ENCODE measurements at regions not wholly inside any gene's neighbourhood (a gene's known extent, or its start where the extent isn't known, plus 50 kb on each side); places are given as distances from the start of the nearest gene placed in this dataset.
"Not testable (repeated sequence)": the region's sequence is repeated elsewhere in the genome, so short reads cannot be mapped to it uniquely, and the experiment has no call there.

DNA sequence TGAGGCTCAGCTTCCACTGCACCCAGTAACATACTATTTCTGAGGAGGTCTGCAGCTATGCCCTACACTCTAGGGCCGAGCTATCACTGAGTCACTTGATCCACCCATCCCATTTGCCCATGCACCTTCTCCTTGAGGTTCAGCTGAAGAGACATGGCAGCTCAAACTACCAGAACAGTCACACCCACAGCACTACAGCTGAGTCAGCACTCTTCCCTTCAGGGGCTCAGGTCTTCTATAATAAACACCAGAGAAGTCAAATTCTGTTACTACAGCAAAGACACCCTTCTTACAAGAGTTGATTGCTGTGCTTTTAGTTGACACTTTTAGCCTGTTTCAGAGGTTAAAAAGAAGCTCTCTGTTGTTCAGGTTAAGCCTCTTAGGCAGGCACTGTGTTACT is 1696.4 kb upstream of the ADGRL3 start:
- Histone ChIP-seq H3K27me3 (ENCODE audit: insufficient read depth, low read length) (no peaks in the 10 kb centered on the region), H3K27ac (ENCODE audit: low read depth, low read length) (no peak overlapping the region), H3K9ac (ENCODE audit: low read depth, low read length) (no peak overlapping the region), H3K9me3 (ENCODE audit: insufficient read depth, low read depth, low read length) (no peaks in the 10 kb centered on the region), H3K4me3 (ENCODE audit: low read length) (no peak overlapping the region), H3K36me3 (ENCODE audit: insufficient read depth, low read length) (no peaks in the 10 kb centered on the region), H3K4me1 (ENCODE audit: insufficient read depth, low read length) (peaks cover 11% of the 10 kb centered on the region; the same call in 1 of the 2 replicates)
- 83% methylated on average over 1 of the region's 1 CpG for WGBS

DNA sequence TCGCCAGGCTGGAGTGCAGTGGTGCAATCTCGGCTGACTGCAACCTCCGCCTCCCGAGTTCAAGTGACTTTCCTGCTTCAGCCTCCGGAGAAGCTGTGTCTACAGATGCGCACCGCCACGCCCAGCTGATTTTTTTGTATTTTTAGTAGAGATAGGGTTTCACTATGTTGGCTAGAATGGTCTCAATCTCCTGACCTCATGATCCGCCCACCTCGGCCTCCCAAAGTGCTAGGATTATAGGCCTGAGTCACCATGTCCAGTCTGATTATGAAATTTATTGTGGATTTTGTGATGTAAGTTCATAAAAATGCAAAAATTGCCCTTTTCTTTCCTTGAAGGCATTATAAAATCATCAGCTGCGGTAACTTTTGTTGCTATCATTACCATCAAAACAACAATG is 1688.3 kb upstream of the ADGRL3 start:
- not testable (repeated sequence) for H3K9me3 ChIP-seq (ENCODE audit: insufficient read depth, low read depth, low read length); H3K36me3 ChIP-seq (ENCODE audit: insufficient read depth, low read length); H3K9ac ChIP-seq (ENCODE audit: low read depth, low read length); H3K27ac ChIP-seq (ENCODE audit: low read depth, low read length); H3K4me3 ChIP-seq (ENCODE audit: low read length); H3K27me3 ChIP-seq (ENCODE audit: insufficient read depth, low read length); H3K4me1 ChIP-seq (ENCODE audit: insufficient read depth, low read length)
- WGBS: 97% methylated on average over 10 of the region's 11 CpGs

DNA sequence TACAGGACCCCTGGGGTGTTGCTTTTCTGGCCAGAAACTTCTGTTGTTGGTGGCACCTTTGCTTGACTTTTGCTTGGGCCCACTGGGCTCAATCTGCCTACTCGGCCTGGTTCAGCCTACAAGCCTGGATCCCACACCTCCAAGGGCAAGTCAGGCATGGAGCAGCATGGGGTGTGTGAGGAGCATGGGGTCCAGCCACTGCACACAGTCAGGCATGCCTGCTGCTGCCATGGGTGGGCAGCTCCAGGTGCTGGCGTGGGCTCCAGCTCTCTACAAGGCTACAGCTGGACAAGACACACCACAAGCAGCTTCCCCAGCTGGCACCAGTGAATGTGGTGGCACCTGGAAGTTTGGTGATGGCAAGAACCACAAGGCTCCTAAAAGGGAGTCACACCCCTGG is 1683.1 kb upstream of the ADGRL3 start:
- H3K9ac ChIP-seq (ENCODE audit: low read depth, low read length): no peak overlapping the region
- H3K27me3 ChIP-seq (ENCODE audit: insufficient read depth, low read length): no peaks in the 10 kb centered on the region
- no peaks in the 10 kb centered on the region for H3K36me3 ChIP-seq (ENCODE audit: insufficient read depth, low read length)
- H3K4me1 ChIP-seq (ENCODE audit: insufficient read depth, low read length): no peaks in the 10 kb centered on the region
- H3K4me3 ChIP-seq (ENCODE audit: low read length): no peak overlapping the region
- H3K27ac ChIP-seq (ENCODE audit: low read depth, low read length): no peak overlapping the region
- 93% methylated on average over 2 of the region's 2 CpGs for WGBS
- H3K9me3 ChIP-seq (ENCODE audit: insufficient read depth, low read depth, low read length): no peaks in the 10 kb centered on the region

DNA sequence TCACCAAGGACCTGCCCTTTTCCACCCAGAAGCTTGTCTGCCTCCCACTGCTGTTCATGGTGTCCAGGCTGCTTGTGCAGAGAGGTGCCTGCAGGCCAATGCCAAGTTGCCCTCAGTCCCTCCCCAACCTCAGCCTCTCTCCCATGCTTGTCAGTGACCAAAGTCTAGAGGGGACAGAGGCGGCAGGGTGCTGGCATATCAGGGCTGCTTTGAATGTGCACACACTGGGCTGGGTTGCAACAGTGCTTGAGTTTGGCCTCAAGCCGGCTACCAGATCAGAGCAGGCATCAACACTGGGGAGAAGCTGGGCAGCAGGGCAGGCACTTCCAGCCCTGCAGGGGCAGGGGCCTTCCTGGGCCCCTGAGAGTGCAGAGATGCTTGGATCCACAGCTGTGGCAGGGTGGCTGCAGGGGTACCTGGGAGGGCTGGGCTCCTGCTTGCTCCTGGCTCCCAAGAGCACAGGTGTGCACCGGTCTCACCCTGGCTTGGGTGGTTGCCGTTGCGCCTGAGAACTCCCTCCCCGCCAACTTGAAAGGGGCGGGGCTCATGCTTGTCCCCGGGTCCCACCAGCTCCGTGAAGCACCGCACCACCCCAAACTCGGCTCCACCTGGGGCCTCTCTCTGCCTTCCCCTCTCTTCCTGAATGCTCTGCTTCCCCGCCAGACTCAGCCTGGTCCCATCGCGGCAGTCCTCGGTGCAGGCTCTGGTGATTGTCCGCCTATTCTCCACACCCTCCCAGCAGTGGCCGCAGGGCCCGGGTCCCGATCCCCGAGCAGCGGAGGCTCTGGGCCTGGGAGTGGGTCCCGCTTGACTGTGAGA is 1681.9 kb upstream of the ADGRL3 start:
- 92% methylated on average over 22 of the region's 22 CpGs for WGBS
- H3K4me3 ChIP-seq (ENCODE audit: low read length): no peak overlapping the region
- H3K36me3 ChIP-seq (ENCODE audit: insufficient read depth, low read length): no peaks in the 10 kb centered on the region

DNA sequence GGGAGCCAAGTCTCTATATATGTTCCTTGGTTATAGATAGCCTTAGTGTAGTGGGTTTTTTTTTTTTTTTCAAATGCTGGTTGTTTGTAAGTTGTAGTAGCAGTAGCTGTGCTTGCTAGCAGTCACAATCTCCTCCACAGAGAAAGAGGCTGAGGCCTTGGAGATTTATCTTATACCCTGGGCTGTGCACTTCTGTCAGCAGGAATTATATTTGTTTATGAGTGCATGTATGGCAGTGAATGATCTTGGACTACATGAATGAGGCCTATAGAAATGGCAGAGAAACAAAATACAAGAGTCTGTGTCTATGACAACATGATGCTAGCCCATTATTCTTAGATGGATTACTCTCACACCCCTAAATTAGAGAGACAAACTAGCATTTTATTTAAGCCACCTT is 1674.2 kb upstream of the ADGRL3 start:
- no peaks in the 10 kb centered on the region for H3K4me1 ChIP-seq (ENCODE audit: insufficient read depth, low read length)
- no peak overlapping the region for H3K4me3 ChIP-seq (ENCODE audit: low read length)
- H3K27me3 ChIP-seq (ENCODE audit: insufficient read depth, low read length): no peaks in the 10 kb centered on the region
- H3K9ac ChIP-seq (ENCODE audit: low read depth, low read length): no peak overlapping the region
- no peak overlapping the region for H3K27ac ChIP-seq (ENCODE audit: low read depth, low read length)
- H3K36me3 ChIP-seq (ENCODE audit: insufficient read depth, low read length): no peaks in the 10 kb centered on the region
- no peaks in the 10 kb centered on the region for H3K9me3 ChIP-seq (ENCODE audit: insufficient read depth, low read depth, low read length)

More for the DNA sequence above, 1681.9 kb upstream of the ADGRL3 start:
- Histone ChIP-seq H3K9ac (ENCODE audit: low read depth, low read length) (no peak overlapping the region), H3K9me3 (ENCODE audit: insufficient read depth, low read depth, low read length) (no peaks in the 10 kb centered on the region), H3K4me1 (ENCODE audit: insufficient read depth, low read length) (no peaks in the 10 kb centered on the region), H3K27me3 (ENCODE audit: insufficient read depth, low read length) (no peaks in the 10 kb centered on the region), H3K27ac (ENCODE audit: low read depth, low read length) (no peak overlapping the region)

DNA sequence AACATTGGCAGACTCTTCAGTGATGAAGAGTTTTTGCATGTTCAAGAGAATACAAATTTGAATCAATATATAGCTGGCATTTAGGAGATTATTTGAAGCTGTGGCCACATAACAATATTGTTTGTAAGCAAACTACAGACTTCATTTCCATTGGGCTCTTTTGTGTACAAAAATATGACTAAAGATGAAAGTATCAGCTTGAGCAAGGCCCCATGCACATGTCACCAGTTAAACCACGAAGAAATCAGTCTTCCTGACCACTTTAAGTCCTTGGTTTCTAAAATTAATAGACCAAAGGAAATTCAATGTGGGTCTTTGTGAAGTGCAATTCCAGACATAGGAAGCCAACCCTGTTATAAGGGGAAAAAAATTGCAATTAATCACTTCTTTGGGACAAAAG is 1664.6 kb upstream of the ADGRL3 start:
- Histone ChIP-seq H3K36me3 (ENCODE audit: insufficient read depth, low read length) (no peaks in the 10 kb centered on the region), H3K27me3 (ENCODE audit: insufficient read depth, low read length) (no peaks in the 10 kb centered on the region), H3K9ac (ENCODE audit: low read depth, low read length) (no peak overlapping the region), H3K27ac (ENCODE audit: low read depth, low read length) (no peak overlapping the region), H3K9me3 (ENCODE audit: insufficient read depth, low read depth, low read length) (no peaks in the 10 kb centered on the region), H3K4me1 (ENCODE audit: insufficient read depth, low read length) (no peaks in the 10 kb centered on the region), H3K4me3 (ENCODE audit: low read length) (no peak overlapping the region)
- WGBS: 100% methylated on average over 1 of the region's 1 CpG

DNA sequence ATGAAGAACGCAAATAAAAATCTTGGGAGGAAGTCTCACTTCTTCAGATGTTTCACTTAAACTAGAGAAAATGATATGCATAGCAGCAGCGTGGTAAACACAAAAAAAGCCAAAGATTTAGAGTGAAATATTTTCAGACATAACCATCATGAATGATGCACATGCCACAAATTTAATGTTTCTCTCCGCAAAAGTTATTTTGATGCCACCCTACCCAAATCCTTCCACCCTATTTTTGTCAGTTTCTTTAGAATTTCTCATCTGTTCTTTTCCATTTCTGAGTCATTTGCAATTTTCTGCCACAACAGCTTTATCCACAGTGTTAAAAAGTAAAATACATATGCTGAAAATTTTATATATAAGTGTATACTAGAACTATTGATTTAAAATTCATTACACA is 1663.7 kb upstream of the ADGRL3 start:
- Histone ChIP-seq H3K36me3 (ENCODE audit: insufficient read depth, low read length) (no peaks in the 10 kb centered on the region), H3K9me3 (ENCODE audit: insufficient read depth, low read depth, low read length) (no peaks in the 10 kb centered on the region), H3K27ac (ENCODE audit: low read depth, low read length) (no peak overlapping the region), H3K9ac (ENCODE audit: low read depth, low read length) (no peak overlapping the region), H3K4me3 (ENCODE audit: low read length) (no peak overlapping the region), H3K4me1 (ENCODE audit: insufficient read depth, low read length) (no peaks in the 10 kb centered on the region), H3K27me3 (ENCODE audit: insufficient read depth, low read length) (no peaks in the 10 kb centered on the region)
- WGBS: 88% methylated on average over 3 of the region's 3 CpGs

DNA sequence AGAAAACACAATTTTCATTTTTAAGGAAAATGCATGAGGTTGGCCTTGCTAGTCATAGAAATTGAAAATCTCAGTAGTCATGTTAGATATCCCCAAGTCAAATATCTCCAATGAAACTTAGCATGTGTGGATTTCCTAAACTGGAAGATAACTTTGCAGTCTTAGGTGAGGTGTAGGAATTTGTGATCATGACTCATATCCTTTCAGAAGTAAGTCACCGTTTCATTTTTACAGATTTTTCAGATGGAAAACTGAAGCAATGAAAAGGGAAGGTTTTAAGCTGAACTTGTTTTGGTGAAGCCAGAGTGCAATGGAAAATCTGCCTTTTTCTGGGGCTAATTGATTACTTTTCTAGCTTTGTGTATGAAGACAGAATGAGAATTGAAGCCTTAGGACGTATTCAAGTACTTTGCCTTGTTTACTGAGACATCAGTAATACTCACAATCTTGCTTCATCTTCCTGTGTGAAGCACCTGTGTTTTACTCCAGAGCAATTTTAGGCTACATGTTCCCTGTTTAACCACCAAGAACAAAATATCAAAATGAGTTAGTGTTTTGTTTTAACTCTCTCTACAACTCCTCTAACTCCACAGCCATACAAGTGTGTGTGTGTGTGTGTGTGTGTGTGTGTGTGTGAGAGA is 1662.8 kb upstream of the ADGRL3 start:
- WGBS: 92% methylated on average over 2 of the region's 2 CpGs
- Histone ChIP-seq H3K4me3 (ENCODE audit: low read length) (no peak overlapping the region), H3K4me1 (ENCODE audit: insufficient read depth, low read length) (no peaks in the 10 kb centered on the region), H3K9me3 (ENCODE audit: insufficient read depth, low read depth, low read length) (no peaks in the 10 kb centered on the region), H3K36me3 (ENCODE audit: insufficient read depth, low read length) (no peaks in the 10 kb centered on the region), H3K27ac (ENCODE audit: low read depth, low read length) (no peak overlapping the region), H3K9ac (ENCODE audit: low read depth, low read length) (no peak overlapping the region), H3K27me3 (ENCODE audit: insufficient read depth, low read length) (no peaks in the 10 kb centered on the region)

DNA sequence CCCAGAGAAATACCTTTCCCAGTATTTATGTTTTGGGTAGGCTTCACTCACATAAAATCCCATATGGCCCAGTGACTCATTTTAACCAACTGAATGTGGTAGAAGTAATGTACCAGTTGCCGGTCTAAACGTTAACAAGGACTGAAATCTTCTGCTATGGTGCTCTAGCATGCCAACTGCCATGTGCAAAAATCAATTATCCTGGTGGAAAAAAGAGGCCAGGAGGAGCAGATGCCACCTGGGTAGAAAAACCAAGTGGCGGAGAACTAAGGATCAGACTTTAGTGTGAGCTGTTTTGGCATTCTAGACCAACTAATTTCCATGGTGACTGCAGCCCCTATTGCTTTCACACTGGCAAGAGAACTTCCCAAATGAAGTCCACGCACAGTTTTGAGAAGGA is 1660.7 kb upstream of the ADGRL3 start:
- Histone ChIP-seq H3K9ac (ENCODE audit: low read depth, low read length) (no peak overlapping the region), H3K27ac (ENCODE audit: low read depth, low read length) (no peak overlapping the region), H3K4me1 (ENCODE audit: insufficient read depth, low read length) (no peaks in the 10 kb centered on the region), H3K4me3 (ENCODE audit: low read length) (no peak overlapping the region), H3K9me3 (ENCODE audit: insufficient read depth, low read depth, low read length) (no peaks in the 10 kb centered on the region), H3K36me3 (ENCODE audit: insufficient read depth, low read length) (no peaks in the 10 kb centered on the region), H3K27me3 (ENCODE audit: insufficient read depth, low read length) (no peaks in the 10 kb centered on the region)
- WGBS: 94% methylated on average over 4 of the region's 4 CpGs

DNA sequence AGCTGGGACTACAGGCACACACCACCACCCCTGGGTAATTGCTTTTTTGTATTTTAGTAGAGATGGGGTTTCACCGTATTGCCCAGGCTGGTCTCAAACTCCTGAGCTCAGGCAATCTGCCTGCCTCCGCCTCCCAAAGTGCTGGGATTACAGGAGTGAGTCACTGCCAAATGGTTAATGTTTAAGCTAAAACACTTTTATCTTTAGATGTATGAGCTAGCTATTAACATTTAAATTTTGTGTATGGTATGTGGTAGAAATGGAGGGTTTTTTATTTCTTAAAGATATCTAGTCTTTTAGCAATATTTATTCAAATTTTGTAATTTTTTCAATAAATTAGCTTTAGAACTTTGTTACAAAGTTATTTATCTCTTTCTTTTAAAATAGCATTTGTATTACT is 1659.8 kb upstream of the ADGRL3 start:
- WGBS: 90% methylated on average over 2 of the region's 2 CpGs
- no peaks in the 10 kb centered on the region for H3K9me3 ChIP-seq (ENCODE audit: insufficient read depth, low read depth, low read length)
- H3K4me3 ChIP-seq (ENCODE audit: low read length): no peak overlapping the region
- H3K36me3 ChIP-seq (ENCODE audit: insufficient read depth, low read length): no peaks in the 10 kb centered on the region
- H3K9ac ChIP-seq (ENCODE audit: low read depth, low read length): no peak overlapping the region
- no peak overlapping the region for H3K27ac ChIP-seq (ENCODE audit: low read depth, low read length)
- H3K4me1 ChIP-seq (ENCODE audit: insufficient read depth, low read length): no peaks in the 10 kb centered on the region
- H3K27me3 ChIP-seq (ENCODE audit: insufficient read depth, low read length): no peaks in the 10 kb centered on the region

DNA sequence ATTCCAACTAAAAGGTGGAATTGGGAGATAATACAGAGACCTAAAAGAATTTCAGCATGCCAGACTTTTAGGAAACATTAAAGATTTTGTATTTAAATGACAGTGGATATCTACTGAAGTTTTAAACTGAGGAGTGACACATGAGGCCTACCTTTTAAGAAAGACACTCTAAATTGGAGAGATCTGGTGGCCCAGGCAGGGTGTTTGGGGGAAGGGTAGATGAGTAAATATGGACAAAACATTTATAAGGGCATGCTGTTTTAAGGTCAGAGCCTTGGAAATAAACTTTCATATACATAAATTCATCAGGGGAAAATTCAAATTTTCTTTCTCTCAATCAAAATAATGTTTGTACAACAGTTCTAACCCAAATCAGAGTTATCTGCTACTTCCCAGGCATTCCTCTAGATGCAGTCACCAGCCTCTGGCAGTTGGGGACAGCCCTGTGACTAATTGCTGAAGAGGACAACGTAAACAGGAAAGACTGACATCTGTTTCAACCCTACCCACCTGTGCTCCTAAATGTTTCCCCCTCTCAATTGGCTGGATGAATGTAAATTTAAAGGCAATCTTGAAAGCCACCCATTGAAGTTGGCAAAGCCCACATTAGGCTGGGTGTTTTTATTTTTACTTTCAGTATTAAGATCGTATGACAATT is 1646.9 kb upstream of the ADGRL3 start:
- no peak overlapping the region for H3K27ac ChIP-seq (ENCODE audit: low read depth, low read length)
- H3K27me3 ChIP-seq (ENCODE audit: insufficient read depth, low read length): no peaks in the 10 kb centered on the region
- no peaks in the 10 kb centered on the region for H3K9me3 ChIP-seq (ENCODE audit: insufficient read depth, low read depth, low read length)
- no peaks in the 10 kb centered on the region for H3K4me1 ChIP-seq (ENCODE audit: insufficient read depth, low read length)
- WGBS: 45% methylated on average over 1 of the region's 2 CpGs
- no peak overlapping the region for H3K9ac ChIP-seq (ENCODE audit: low read depth, low read length)
- no peak overlapping the region for H3K4me3 ChIP-seq (ENCODE audit: low read length)
- no peaks in the 10 kb centered on the region for H3K36me3 ChIP-seq (ENCODE audit: insufficient read depth, low read length)

All from HUES64 (cell line).